CD4-positive, alpha-beta T cell (primary cell): ENCODE measurements at regions not wholly inside any gene's neighbourhood (a gene's known extent, or its start where the extent isn't known, plus 50 kb on each side); places are given as distances from the start of the nearest gene placed in this dataset.

ENCODE experiments used
- ATAC-seq: fragments of 200-7000 bp; cut with Tn5 transposase; one replicate; pipeline ENCODE4 v1.10.0; 2022; ENCODE audit warnings: mild to moderate bottlenecking; ENCODE audit not compliant: poor library complexity
- CTCF ChIA-PET: fragments of 350-600 bp; sonication (Branson Sonifier 250); formaldehyde crosslinking; loops from one replicate; lab custom pipeline; 2021; ENCODE audit warnings: antibody characterized with exemption, inconsistent platforms; lab: Charles Lee
- POLR2A ChIA-PET: fragments of 350-600 bp; sonication (Branson Sonifier 250); formaldehyde crosslinking; loops from one replicate; lab custom pipeline; 2021; ENCODE audit warnings: antibody characterized with exemption, inconsistent platforms; lab: Charles Lee
- DNase-seq, 14 experiments: peaks; one replicate each; pipeline ENCODE4 v3.0.0-alpha.2; 2013 to 2020; ENCODE audit warnings: mixed read lengths in 2 of 14
- H3K27ac ChIP-seq, 2 donors: one replicate each; pipeline versions ENCODE4 v1.5.1 to v1.7.0; 2013; ENCODE audit warnings: low read length in 2 of 2, low read depth in 1 of 2, mild to moderate bottlenecking in 1 of 2
- H3K27me3 ChIP-seq, 2 experiments: 1 replicate in 1 of 2; 2 replicates in 1 of 2; pipeline versions ENCODE4 v1.6.1 to v1.7.0; 2013; ENCODE audit warnings: low read length in 2 of 2, control low read depth in 1 of 2, mild to moderate bottlenecking in 1 of 2, moderate library complexity in 1 of 2; ENCODE audit not compliant: insufficient read depth in 2 of 2, control insufficient read depth in 1 of 2
- H3K36me3 ChIP-seq: one replicate; pipeline ENCODE4 v1.6.1; 2013; ENCODE audit warnings: low read length, control low read depth; ENCODE audit not compliant: insufficient read depth
- H3K4me1 ChIP-seq: one replicate; pipeline ENCODE4 v1.6.1; 2013; ENCODE audit warnings: low read length, control low read depth; ENCODE audit not compliant: insufficient read depth
- H3K4me3 ChIP-seq: one replicate; pipeline ENCODE4 v1.5.1; 2013; ENCODE audit warnings: mild to moderate bottlenecking, low read length, moderate library complexity
- H3K9me3 ChIP-seq, 2 experiments: 1 replicate in 1 of 2; 2 replicates in 1 of 2; pipeline versions ENCODE4 v1.6.1 to v1.7.0; 2013; ENCODE audit warnings: low read length in 2 of 2, mild to moderate bottlenecking in 2 of 2, control low read depth in 1 of 2, moderate library complexity in 1 of 2; ENCODE audit not compliant: control insufficient read depth in 1 of 2, insufficient read depth in 1 of 2
- H3K27ac Mint-ChIP-seq: one replicate; pipeline ENCODE4 v1.8.0; 2020; ENCODE audit warnings: mixed read lengths
- H3K27me3 Mint-ChIP-seq: one replicate; pipeline ENCODE4 v1.8.0; 2021; ENCODE audit warnings: mixed read lengths
- H3K36me3 Mint-ChIP-seq: one replicate; pipeline ENCODE4 v1.8.0; 2021; ENCODE audit warnings: low read depth, mixed read lengths
- H3K4me1 Mint-ChIP-seq: one replicate; pipeline ENCODE4 v1.8.0; 2021; ENCODE audit warnings: low read depth, mixed read lengths
- H3K4me3 Mint-ChIP-seq: one replicate; pipeline ENCODE4 v1.8.0; 2020; ENCODE audit warnings: mild to moderate bottlenecking, mixed read lengths
- H3K9me3 Mint-ChIP-seq: one replicate; pipeline ENCODE4 v1.8.0; 2020; ENCODE audit warnings: mixed read lengths
- CTCF ChIP-seq: fragments of 200-600 bp; IDR thresholded peaks from one replicate; pipeline ENCODE4 v1.8.0; 2022; ENCODE audit warnings: antibody characterized with exemption, mild to moderate bottlenecking
- intact Hi-C, 2 experiments: fragments of 100-400 bp; cut with DNase I in 1 of 2; cut with micrococcal nuclease in 1 of 2; formaldehyde crosslinking; loops; one replicate each; pipeline versions ENCODE4 v1.15.1 to v1.9.0; 2023 to 2025; cut with DNase I, micrococcal nuclease

DNA sequence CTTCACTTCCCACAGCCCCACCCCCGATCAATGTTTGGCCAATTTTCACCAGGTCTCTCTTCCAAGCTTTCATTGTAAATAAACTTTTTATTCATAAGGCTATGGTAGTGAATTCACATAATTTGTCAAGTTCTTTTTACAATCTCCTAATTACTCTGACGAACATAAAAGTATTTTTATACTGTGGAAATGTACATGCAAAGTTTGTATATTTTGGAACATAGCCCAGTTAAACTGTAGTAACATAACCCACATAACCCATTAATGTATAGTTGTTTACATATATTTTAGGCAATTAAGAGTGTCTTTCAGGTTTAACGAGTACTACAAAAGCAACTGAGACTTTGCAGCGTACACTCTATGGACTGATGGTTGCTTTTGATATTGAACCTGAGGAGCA, 228.3 kb upstream of the ERBB4 start:
- Histone ChIP-seq H3K27ac (no peak overlapping the region), H3K4me3 (no peak overlapping the region), H3K27me3 (no peaks in the 10 kb centered on the region), H3K36me3 (no peaks in the 10 kb centered on the region), H3K9me3 (no peaks in the 10 kb centered on the region), H3K4me1 (no peaks in the 10 kb centered on the region)
- no peaks in the 10 kb centered on the region for H3K36me3 Mint-ChIP-seq
- no peak overlapping the region for H3K27ac Mint-ChIP-seq
- ChIA-PET CTCF (no interaction called here), POLR2A (no interaction called here)
- ATAC-seq, result no peak
- intact Hi-C loops, result no loop called here
- H3K4me1 Mint-ChIP-seq, result no peaks in the 10 kb centered on the region
- DNase-seq, result no peak
- H3K4me3 Mint-ChIP-seq, result no peak overlapping the region
- no peak for TF ChIP-seq CTCF
- no peaks in the 10 kb centered on the region for H3K9me3 Mint-ChIP-seq
- H3K27me3 Mint-ChIP-seq, result no peaks in the 10 kb centered on the region

DNA sequence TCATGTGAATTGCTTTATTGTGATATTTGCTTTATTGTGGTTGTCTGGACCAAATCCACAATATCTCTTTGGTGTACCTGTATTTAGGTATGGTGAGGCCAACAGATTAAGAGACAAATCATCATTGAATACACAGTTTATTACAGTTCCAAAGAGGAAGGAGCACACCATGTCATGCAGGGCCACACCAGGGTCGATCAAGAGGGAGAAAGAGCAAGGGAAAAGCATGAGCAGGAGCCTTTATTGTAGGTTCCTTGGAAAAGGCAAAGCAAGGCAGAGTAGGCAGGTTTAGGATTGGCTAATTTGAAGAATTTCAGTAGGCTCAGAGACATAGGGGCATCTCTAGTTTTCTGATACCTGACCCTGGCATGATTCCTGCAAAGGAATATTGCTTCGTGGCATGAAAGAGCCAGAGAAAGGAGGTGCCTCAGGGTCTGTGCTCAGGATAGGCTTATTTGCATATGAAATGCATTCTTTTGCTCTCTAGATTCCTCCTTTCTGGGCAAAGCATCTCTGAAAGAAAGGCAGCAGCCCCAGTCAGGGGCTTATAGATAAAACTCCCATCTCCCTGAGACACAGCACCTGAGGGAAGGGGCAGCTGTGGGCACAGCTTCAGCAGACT, 214.2 kb upstream of the ERBB4 start:
- Mint-ChIP-seq H3K4me1 (no peaks in the 10 kb centered on the region), H3K4me3 (no peak overlapping the region), H3K36me3 (no peaks in the 10 kb centered on the region), H3K27ac (no peak overlapping the region), H3K9me3 (peaks cover 3% of the 10 kb centered on the region), H3K27me3 (no peaks in the 10 kb centered on the region)
- no peak for ATAC-seq
- Histone ChIP-seq H3K4me1 (no peaks in the 10 kb centered on the region), H3K9me3 (peaks cover 0 to 6% of the 10 kb centered on the region in 2 experiments), H3K27ac (no peak overlapping the region), H3K4me3 (no peak overlapping the region), H3K36me3 (no peaks in the 10 kb centered on the region), H3K27me3 (no peaks in the 10 kb centered on the region)
- ChIA-PET CTCF (no interaction called here), POLR2A (no interaction called here)
- DNase-seq, result no peak
- intact Hi-C loops, result no loop called here
- no peak for TF ChIP-seq CTCF

GRCh38 chr2:212745359-212745758, 206.8 kb upstream of the ERBB4 start:
- ChIA-PET POLR2A (no interaction called here), CTCF (no interaction called here)
- DNase-seq (no peak), ATAC-seq (no peak)
- no peak for TF ChIP-seq CTCF
- H3K36me3 Mint-ChIP-seq, result no peaks in the 10 kb centered on the region
- H3K27me3 Mint-ChIP-seq, result no peaks in the 10 kb centered on the region
- Histone ChIP-seq H3K27me3 (no peaks in the 10 kb centered on the region), H3K36me3 (no peaks in the 10 kb centered on the region), H3K4me3 (no peak overlapping the region), H3K27ac (no peak overlapping the region), H3K4me1 (no peaks in the 10 kb centered on the region), H3K9me3 (no peaks in the 10 kb centered on the region)
- intact Hi-C loops, result no loop called here
- no peak overlapping the region for H3K4me3 Mint-ChIP-seq
- no peaks in the 10 kb centered on the region for H3K9me3 Mint-ChIP-seq
- H3K4me1 Mint-ChIP-seq, result no peaks in the 10 kb centered on the region
- no peak overlapping the region for H3K27ac Mint-ChIP-seq
